ENCODE measurements at regions not wholly inside any gene's neighbourhood (a gene's known extent, or its start where the extent isn't known, plus 50 kb on each side); places are given as distances from the start of the nearest gene placed in this dataset.

GRCh38 chr10:7501157-7501556 is 90.3 kb upstream of the SFMBT2 start:
- ATAC-seq (no peak), DNase-seq (no peak)
- no peak for TF ChIP-seq CTCF (IDR thresholded peaks at IDR 0.05)
- Histone ChIP-seq H3K4me3 (no peak overlapping the region), H3K36me3 (no peaks in the 10 kb centered on the region), H3K4me1 (peaks cover 0 to 8% (median 0%) of the 10 kb centered on the region in 9 donors), H3K27me3 (peaks cover 0 to 10% (median 0%) of the 10 kb centered on the region in 7 donors), H3K9me3 (peaks cover 0 to 8% (median 0%) of the 10 kb centered on the region in 11 donors), H3K27ac (no peak overlapping the region)
- intact Hi-C loops (cut with DNase I): no loop called here
- WGBS, 2 donors: 78 to 82% methylated on average over 12 of the region's 12 CpGs

- DNase-seq: no peak
- 97% methylated on average over 5 of the region's 5 CpGs for WGBS, 2 donors
- Histone ChIP-seq H3K4me3 (no peak overlapping the region), H3K27me3 (peaks cover 0 to 13% (median 0%) of the 10 kb centered on the region in 7 donors), H3K4me1 (peaks cover 0 to 8% (median 0%) of the 10 kb centered on the region in 9 donors), H3K36me3 (no peaks in the 10 kb centered on the region), H3K9me3 (peaks cover 0 to 4% (median 0%) of the 10 kb centered on the region in 11 donors), H3K27ac (no peak overlapping the region)
- no peak for ATAC-seq
- intact Hi-C loops (cut with DNase I): no loop called here
- TF ChIP-seq CTCF (IDR thresholded peaks at IDR 0.05): no peak
Measured at GRCh38 chr10:7498111-7498510, 87.3 kb upstream of the SFMBT2 start.

GRCh38 chr10:7493996-7494395 is 83.2 kb upstream of the SFMBT2 start:
- intact Hi-C loops (cut with DNase I): no loop called here
- Histone ChIP-seq H3K27ac (no peak overlapping the region), H3K36me3 (no peaks in the 10 kb centered on the region), H3K4me3 (no peak overlapping the region), H3K9me3 (no peaks in the 10 kb centered on the region), H3K4me1 (peaks cover 0 to 22% (median 5%) of the 10 kb centered on the region in 9 donors), H3K27me3 (peaks cover 0 to 11% (median 0%) of the 10 kb centered on the region in 7 donors)
- no peak for TF ChIP-seq CTCF (IDR thresholded peaks at IDR 0.05)
- WGBS, 2 donors: 67 to 86% methylated on average over 2 of the region's 2 CpGs
- ATAC-seq (no peak), DNase-seq (no peak)

- no peaks in the 10 kb centered on the region for H3K9me3 ChIP-seq
- no peak overlapping the region for H3K27ac ChIP-seq
- H3K36me3 ChIP-seq: no peaks in the 10 kb centered on the region
- DNase-seq: no peak
- TF ChIP-seq CTCF (IDR thresholded peaks at IDR 0.05): no peak
- peaks cover 1 to 35% (median 18%) of the 10 kb centered on the region in 9 donors for H3K4me1 ChIP-seq
- 74 to 79% methylated on average over 4 of the region's 4 CpGs for WGBS, 2 donors
- intact Hi-C loops (cut with DNase I): no loop called here
- H3K4me3 ChIP-seq: no peak overlapping the region
- H3K27me3 ChIP-seq: peaks cover 0 to 11% (median 0%) of the 10 kb centered on the region in 7 donors
- no peak for ATAC-seq
Measured at GRCh38 chr10:7492660-7493046, 81.8 kb upstream of the SFMBT2 start.

Data from heart right ventricle (tissue), 16 donors.